Large intestine (tissue), 3 donors: ENCODE measurements at regions not wholly inside any gene's neighbourhood (a gene's known extent, or its start where the extent isn't known, plus 50 kb on each side); places are given as distances from the start of the nearest gene placed in this dataset.

Experiments
- DNase-seq, 2 donors: peaks; one replicate each; pipeline versions ENCODE4 v3.0.0 to v3.0.0-alpha.2; 2013
- H3K27ac ChIP-seq: one replicate; pipeline ENCODE4 v1.5.1; 2013; ENCODE audit warnings: low read length
- H3K27me3 ChIP-seq: 2 replicates; pipeline ENCODE4 v1.6.1; 2013; ENCODE audit warnings: low read length; ENCODE audit not compliant: control insufficient read depth, insufficient read depth
- H3K36me3 ChIP-seq: 2 replicates; pipeline ENCODE4 v1.6.1; 2013; ENCODE audit warnings: low read length; ENCODE audit not compliant: control insufficient read depth, insufficient read depth
- H3K4me1 ChIP-seq: one replicate; pipeline ENCODE4 v1.6.1; 2013; ENCODE audit warnings: low read length; ENCODE audit not compliant: control insufficient read depth, insufficient read depth
- H3K4me3 ChIP-seq: one replicate; pipeline ENCODE4 v1.5.1; 2013; ENCODE audit warnings: low read length
- H3K9me3 ChIP-seq: one replicate; pipeline ENCODE4 v1.6.1; 2013; ENCODE audit warnings: mild to moderate bottlenecking, low read depth, low read length, moderate library complexity; ENCODE audit not compliant: control insufficient read depth
- WGBS: methylation state at CpG from one replicate; pipeline ENCODE4 v1.1.5; 2013; ENCODE audit warnings: low lambda C conversion rate; ENCODE audit not compliant: insufficient coverage; 5-methylcytosine and 5-hydroxymethylcytosine counted together

DNA sequence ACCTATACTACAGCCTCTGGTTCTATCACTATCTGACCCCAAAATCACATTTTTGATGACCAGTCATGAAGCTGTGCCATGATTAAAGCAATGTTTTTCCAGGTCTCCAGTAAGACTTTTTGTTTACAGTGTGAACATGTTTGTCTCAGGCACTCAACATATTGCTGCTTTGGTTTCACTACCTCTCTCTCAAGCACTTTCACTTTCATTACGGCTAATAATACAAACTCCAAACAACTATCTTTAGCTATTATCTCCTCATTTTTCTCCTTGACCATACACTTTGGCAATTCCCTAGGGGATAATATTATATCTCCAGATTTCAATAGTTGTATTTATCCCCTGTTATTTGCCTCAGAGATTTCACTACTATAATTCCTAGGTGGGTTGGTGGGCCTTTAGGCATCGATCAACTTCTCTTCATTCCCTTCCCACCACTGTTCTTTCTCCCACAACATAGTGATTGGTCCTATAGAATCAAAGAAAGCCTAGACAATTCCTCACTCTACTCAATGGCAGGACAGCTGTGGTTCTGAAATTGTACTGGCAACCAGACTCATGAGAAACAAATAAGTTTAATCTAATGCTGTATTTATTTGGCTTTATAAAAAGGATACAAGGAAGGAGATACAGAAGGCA, 261.4 kb upstream of the ZWINT start:
- DNase-seq: no peak
- no peaks in the 10 kb centered on the region for H3K4me1 ChIP-seq
- no peaks in the 10 kb centered on the region for H3K9me3 ChIP-seq
- H3K27me3 ChIP-seq: no peaks in the 10 kb centered on the region
- H3K36me3 ChIP-seq: no peaks in the 10 kb centered on the region
- H3K4me3 ChIP-seq: no peak overlapping the region
- 71% methylated on average over 1 of the region's 2 CpGs for WGBS
- no peak overlapping the region for H3K27ac ChIP-seq

DNA sequence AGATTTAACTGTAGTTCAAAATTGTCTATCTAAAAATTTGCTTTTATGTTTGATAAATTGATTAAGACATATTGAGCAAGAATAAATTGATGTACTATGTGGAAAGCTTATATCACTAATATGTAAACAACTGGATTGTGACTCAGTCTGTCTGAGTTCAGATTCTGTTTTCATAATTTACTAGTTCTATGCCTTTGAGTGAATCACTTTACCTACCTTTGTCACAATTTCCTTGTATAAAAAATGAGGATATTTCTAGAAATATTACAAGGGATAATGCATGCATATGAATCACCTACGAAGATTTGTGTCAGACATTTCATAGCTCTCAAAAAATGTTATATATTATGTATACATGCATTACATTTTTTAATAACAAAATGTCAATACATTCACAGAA, 245.1 kb upstream of the ZWINT start:
- H3K4me3 ChIP-seq: no peak overlapping the region
- H3K9me3 ChIP-seq: no peaks in the 10 kb centered on the region
- H3K4me1 ChIP-seq: no peaks in the 10 kb centered on the region
- H3K27me3 ChIP-seq: no peaks in the 10 kb centered on the region
- no peak overlapping the region for H3K27ac ChIP-seq
- no CpG with 5 or more reads among the region's 1 CpG for WGBS
- DNase-seq: no peak
- H3K36me3 ChIP-seq: no peaks in the 10 kb centered on the region

DNA sequence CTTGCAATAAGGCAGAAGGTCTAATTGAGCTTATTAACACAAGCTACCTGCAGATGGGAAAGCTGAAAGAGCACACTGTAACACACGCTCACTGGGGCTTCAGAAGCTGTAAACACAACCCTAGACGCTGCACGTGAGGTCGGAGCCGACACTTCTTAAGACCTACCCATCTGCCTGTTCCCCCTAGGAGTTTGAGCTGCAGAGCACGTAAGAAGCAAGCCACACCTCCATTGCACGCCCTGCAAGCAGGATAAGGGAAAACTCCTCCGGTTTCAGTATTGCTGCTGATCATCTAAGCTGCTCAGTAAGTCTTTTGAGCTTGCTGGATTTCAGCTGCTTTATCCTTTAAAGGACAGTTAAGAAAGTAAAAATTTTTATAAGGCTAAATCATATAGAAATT, 244.0 kb upstream of the ZWINT start:
- Histone ChIP-seq H3K27ac (no peak overlapping the region), H3K36me3 (no peaks in the 10 kb centered on the region), H3K9me3 (no peaks in the 10 kb centered on the region), H3K4me1 (no peaks in the 10 kb centered on the region), H3K27me3 (no peaks in the 10 kb centered on the region), H3K4me3 (no peak overlapping the region)
- no CpG with 5 or more reads among the region's 8 CpGs for WGBS
- DNase-seq: no peak

DNA sequence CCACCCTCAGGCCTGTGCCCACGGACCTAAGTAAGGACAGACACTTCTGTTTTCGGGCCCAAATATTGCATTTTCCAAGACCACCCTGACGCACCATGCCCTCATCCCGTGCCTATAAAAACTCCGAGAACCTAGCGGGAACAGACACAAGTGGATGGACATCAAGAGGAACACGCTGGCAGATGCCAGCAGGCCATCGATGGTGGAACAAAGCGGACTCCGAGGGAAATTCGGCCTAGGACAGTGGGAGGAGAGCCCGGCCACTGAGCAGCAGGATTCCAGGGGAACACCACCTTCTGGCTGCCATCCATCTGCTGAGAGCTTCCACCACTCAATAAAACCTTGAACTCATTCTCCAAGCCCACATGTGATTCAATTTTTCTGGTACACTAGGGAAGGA, 243.6 kb upstream of the ZWINT start:
- H3K9me3 ChIP-seq: no peaks in the 10 kb centered on the region
- H3K4me3 ChIP-seq: no peak overlapping the region
- DNase-seq: no peak
- no peak overlapping the region for H3K27ac ChIP-seq
- no peaks in the 10 kb centered on the region for H3K36me3 ChIP-seq
- WGBS: 88% methylated on average over 8 of the region's 12 CpGs
- H3K27me3 ChIP-seq: no peaks in the 10 kb centered on the region
- H3K4me1 ChIP-seq: no peaks in the 10 kb centered on the region

DNA sequence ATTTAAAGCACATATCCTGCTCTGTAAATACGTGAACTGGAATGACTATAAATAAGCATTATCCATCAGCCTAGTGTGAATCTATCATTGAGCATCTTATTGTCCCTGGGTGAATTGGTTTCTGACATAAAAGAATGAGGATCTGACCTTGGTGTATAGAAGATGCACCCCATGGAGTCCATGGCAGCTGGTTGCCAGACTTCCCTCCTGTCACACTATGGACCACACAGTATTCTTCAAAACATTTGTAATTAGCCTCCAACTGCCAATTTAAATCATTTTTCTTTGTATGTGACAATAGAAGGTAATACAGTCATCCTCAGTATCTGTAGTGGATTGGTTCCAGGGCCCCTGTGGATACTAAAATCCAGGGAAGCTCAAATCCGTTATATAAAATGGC, 238.1 kb upstream of the ZWINT start:
- no peak for DNase-seq
- H3K27ac ChIP-seq: no peak overlapping the region
- no peaks in the 10 kb centered on the region for H3K4me1 ChIP-seq
- H3K4me3 ChIP-seq: no peak overlapping the region
- no CpG with 5 or more reads among the region's 2 CpGs for WGBS
- H3K9me3 ChIP-seq: no peaks in the 10 kb centered on the region
- no peaks in the 10 kb centered on the region for H3K27me3 ChIP-seq
- no peaks in the 10 kb centered on the region for H3K36me3 ChIP-seq

DNA sequence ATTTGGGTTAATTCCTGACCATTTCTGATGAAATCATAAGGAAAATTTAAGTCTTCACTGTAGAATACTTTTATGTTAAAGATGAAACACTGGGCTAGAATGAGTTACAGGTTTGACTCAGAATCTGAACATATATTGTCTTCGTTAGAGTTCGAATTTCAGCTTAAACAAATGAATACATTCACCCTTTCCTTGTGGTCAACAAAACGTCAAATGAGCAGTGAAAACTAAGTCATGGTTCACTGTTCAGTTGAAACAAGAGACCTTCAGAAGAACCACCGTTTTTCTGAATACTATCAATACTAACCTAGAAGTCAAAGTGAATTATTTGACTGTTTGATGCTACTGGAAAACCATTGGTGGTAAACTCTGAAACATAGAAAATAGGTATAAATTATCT, 235.2 kb upstream of the ZWINT start:
- no peak overlapping the region for H3K27ac ChIP-seq
- H3K4me1 ChIP-seq: no peaks in the 10 kb centered on the region
- H3K36me3 ChIP-seq: no peaks in the 10 kb centered on the region
- no CpG with 5 or more reads among the region's 4 CpGs for WGBS
- no peaks in the 10 kb centered on the region for H3K27me3 ChIP-seq
- H3K9me3 ChIP-seq: no peaks in the 10 kb centered on the region
- DNase-seq: no peak
- no peak overlapping the region for H3K4me3 ChIP-seq

DNA sequence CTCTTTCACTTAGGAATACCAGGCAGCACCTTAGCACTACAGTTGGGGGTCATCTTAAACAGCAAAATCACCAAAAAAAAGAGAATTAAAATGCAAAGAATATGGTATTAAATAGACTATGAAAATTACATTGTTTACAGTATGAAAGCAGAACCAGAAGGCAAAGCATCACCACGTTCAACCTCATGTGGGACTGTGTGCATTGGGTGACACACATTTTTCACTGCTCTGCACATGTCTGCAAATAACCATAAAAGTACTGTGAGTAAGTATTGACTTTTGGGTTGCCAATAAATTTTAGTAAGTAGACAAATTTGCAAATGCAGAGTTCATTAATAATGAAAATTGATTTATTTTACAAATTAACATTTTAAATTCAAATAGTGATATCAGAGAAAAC, 232.1 kb upstream of the ZWINT start:
- 100% methylated on average over 1 of the region's 1 CpG for WGBS
- H3K4me3 ChIP-seq: no peak overlapping the region
- DNase-seq: no peak
- no peaks in the 10 kb centered on the region for H3K4me1 ChIP-seq
- H3K27ac ChIP-seq: no peak overlapping the region
- H3K36me3 ChIP-seq: no peaks in the 10 kb centered on the region
- no peaks in the 10 kb centered on the region for H3K27me3 ChIP-seq
- H3K9me3 ChIP-seq: no peaks in the 10 kb centered on the region

DNA sequence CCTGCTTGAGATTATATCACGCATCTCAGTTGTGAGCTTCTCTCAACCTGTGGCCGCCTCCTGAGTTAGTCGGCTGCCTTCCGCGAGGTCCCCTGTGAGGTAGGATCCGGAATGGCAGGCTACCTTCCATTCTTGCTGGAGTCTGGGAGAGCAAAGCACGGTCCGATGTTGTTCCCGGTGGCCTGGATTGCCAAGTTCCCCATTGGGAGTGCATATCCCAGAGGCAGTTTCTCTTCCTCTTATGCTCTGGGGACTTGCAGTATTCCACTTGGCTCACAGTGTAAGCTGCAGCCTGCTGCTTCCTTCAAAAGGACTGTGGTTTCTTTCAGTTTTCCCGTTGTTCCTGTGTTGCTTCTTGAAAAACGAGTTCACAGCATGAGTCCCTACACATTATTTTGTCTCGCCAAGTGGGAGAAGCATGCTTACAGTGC, 225.4 kb upstream of the ZWINT start:
- Histone ChIP-seq H3K9me3 (no peaks in the 10 kb centered on the region), H3K36me3 (no peaks in the 10 kb centered on the region), H3K4me1 (no peaks in the 10 kb centered on the region), H3K27ac (no peak overlapping the region), H3K4me3 (no peak overlapping the region), H3K27me3 (no peaks in the 10 kb centered on the region)
- no peak for DNase-seq
- WGBS: no CpG with 5 or more reads among the region's 12 CpGs

DNA sequence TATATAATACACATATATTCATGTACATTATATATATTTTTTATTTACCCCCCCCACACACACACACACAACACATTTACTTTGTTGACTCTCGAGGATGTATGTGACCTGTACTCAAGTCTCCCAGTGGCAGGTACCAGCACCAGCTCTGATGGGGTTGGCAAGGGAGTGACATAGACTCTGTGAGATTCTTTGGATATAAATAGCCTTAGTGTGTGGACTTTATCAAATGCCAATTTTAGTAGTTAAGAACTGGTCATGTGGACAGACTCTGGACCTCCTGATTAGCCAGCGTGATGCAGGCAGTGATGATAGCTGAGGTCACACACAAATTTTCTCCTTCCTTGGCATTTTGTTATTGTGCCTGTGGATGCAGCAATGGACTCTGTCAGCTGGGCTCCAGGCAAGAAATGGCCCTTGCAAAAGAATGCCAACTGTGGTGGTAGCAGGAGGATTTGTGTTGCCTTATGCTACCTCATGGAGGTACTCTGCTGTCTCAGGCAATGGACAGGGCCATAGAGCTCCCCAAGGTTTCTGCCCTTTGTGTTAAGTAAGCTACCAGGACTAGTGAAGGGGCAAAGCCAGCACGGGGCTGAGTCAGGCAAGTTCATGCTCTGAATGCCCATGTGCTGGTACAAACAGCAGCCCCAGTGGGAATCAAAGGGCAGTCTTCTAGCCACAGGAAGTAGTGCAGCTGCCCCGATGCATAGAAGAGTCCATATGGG, 224.6 kb upstream of the ZWINT start:
- no peak overlapping the region for H3K4me3 ChIP-seq
- no peak for DNase-seq
- no peaks in the 10 kb centered on the region for H3K27me3 ChIP-seq
- no peaks in the 10 kb centered on the region for H3K9me3 ChIP-seq
- H3K4me1 ChIP-seq: no peaks in the 10 kb centered on the region
- no peaks in the 10 kb centered on the region for H3K36me3 ChIP-seq
- no CpG with 5 or more reads among the region's 4 CpGs for WGBS
- H3K27ac ChIP-seq: no peak overlapping the region

DNA sequence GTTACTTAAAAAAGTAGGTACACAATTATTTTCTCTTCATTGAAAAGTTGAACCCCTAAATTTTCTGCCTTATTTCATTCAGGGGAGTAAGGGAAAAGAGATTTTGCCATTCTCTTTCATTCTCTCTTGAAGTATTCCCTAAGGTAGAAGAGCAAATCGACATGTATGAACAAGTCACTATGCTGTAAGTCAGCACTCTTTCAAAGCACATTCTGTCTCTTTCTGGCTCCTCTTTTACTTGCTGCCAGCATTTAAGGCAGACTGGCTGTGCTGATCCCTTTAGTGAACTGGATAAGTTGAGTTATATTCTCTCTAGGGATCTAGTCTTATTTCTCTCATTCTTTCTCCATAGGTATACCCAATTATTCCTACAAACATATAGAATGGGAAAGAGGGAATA, 222.3 kb upstream of the ZWINT start:
- H3K27me3 ChIP-seq: no peaks in the 10 kb centered on the region
- 67% methylated on average over 1 of the region's 1 CpG for WGBS
- H3K4me1 ChIP-seq: no peaks in the 10 kb centered on the region
- no peak overlapping the region for H3K4me3 ChIP-seq
- no peaks in the 10 kb centered on the region for H3K9me3 ChIP-seq
- H3K27ac ChIP-seq: no peak overlapping the region
- no peaks in the 10 kb centered on the region for H3K36me3 ChIP-seq
- DNase-seq: no peak

DNA sequence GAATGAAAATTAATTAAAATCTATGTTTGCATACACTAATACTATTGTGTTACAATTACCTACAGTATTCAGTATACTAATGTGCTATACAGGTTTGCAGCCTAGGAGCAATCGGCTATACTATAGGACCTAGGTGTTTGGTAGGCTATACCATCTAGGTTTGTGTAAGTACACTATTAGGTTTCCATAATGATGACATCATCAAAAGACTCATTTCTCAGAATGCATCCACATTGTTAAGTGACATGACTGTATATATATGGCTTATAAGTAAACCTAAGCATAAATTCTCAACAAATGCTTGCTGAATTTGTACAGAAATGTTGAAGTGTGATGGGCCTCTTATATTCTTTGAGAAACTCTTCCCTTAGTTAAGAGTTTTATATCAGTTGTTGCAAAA, 206.5 kb upstream of the ZWINT start:
- no CpG with 5 or more reads among the region's 1 CpG for WGBS
- no peaks in the 10 kb centered on the region for H3K36me3 ChIP-seq
- no peaks in the 10 kb centered on the region for H3K4me1 ChIP-seq
- H3K27ac ChIP-seq: no peak overlapping the region
- peaks cover 3% of the 10 kb centered on the region for H3K9me3 ChIP-seq
- no peaks in the 10 kb centered on the region for H3K27me3 ChIP-seq
- no peak overlapping the region for H3K4me3 ChIP-seq
- no peak for DNase-seq
